ENCODE measurements at regions not wholly inside any gene's neighbourhood (a gene's known extent, or its start where the extent isn't known, plus 50 kb on each side); places are given as distances from the start of the nearest gene placed in this dataset.

- DNase-seq: no peak
Observed at GRCh38 chr20:52817511-52817910, 154.6 kb upstream of the TSHZ2 start.

GRCh38 chr20:52814371-52814770 lies 157.8 kb upstream of the TSHZ2 start:
- no peak for DNase-seq

- no peak for DNase-seq
Observed at GRCh38 chr20:52812231-52812847, 159.8 kb upstream of the TSHZ2 start.

GRCh38 chr20:52809003-52809402 lies 163.2 kb upstream of the TSHZ2 start:
- no peak for DNase-seq

GRCh38 chr20:52806918-52807317 lies 165.2 kb upstream of the TSHZ2 start:
- DNase-seq: no peak

GRCh38 chr20:52805843-52806242 lies 166.3 kb upstream of the TSHZ2 start:
- no peak for DNase-seq

GRCh38 chr20:52805296-52805571 lies 166.9 kb upstream of the TSHZ2 start:
- DNase-seq: no peak

- no peak for DNase-seq
Observed at GRCh38 chr20:52804497-52805295, 167.5 kb upstream of the TSHZ2 start.

GRCh38 chr20:52801628-52802006 lies 170.5 kb upstream of the TSHZ2 start:
- no peak for DNase-seq

GRCh38 chr20:52800734-52801627 lies 171.2 kb upstream of the TSHZ2 start:
- no peak for DNase-seq

- DNase-seq: no peak
Observed at GRCh38 chr20:52799130-52799529, 173.0 kb upstream of the TSHZ2 start.

- DNase-seq: no peak
Observed at GRCh38 chr20:52798124-52798523, 174.0 kb upstream of the TSHZ2 start.

GRCh38 chr20:52794853-52795252 lies 177.3 kb upstream of the TSHZ2 start:
- DNase-seq: no peak

- DNase-seq: no peak
Observed at GRCh38 chr20:52793339-52793963, 178.7 kb upstream of the TSHZ2 start.

GRCh38 chr20:52791091-52791490 lies 181.1 kb upstream of the TSHZ2 start:
- no peak for DNase-seq

GRCh38 chr20:52789716-52790115 lies 182.4 kb upstream of the TSHZ2 start:
- DNase-seq: no peak

GRCh38 chr20:52787962-52788361 lies 184.2 kb upstream of the TSHZ2 start:
- DNase-seq: no peak

GRCh38 chr20:52787216-52787615 lies 184.9 kb upstream of the TSHZ2 start:
- no peak for DNase-seq

GRCh38 chr20:52785679-52786078 lies 186.5 kb upstream of the TSHZ2 start:
- no peak for DNase-seq

- no peak for DNase-seq
Observed at GRCh38 chr20:52783769-52784168, 188.4 kb upstream of the TSHZ2 start.

GRCh38 chr20:52780462-52780861 lies 191.7 kb upstream of the TSHZ2 start:
- DNase-seq: no peak

- DNase-seq: no peak
Observed at GRCh38 chr20:52779125-52779524, 193.0 kb upstream of the TSHZ2 start.

- no peak for DNase-seq
Observed at GRCh38 chr20:52777171-52777570, 195.0 kb upstream of the TSHZ2 start.
